ENCODE measurements at regions not wholly inside any gene's neighbourhood (a gene's known extent, or its start where the extent isn't known, plus 50 kb on each side); places are given as distances from the start of the nearest gene placed in this dataset.

GRCh38 chr14:92258934-92259333 lies 64.0 kb upstream of the SLC24A4 start:
- intact Hi-C loops (cut with DNase I), result no loop called here
- Histone ChIP-seq H3K4me3 (no peak overlapping the region), H3K27ac (no peak overlapping the region), H3K27me3 (no peaks in the 10 kb centered on the region), H3K4me1 (peaks cover 7% of the 10 kb centered on the region), H3K9me3 (no peaks in the 10 kb centered on the region), H3K36me3 (no peaks in the 10 kb centered on the region)
- DNase-seq (ENCODE audit: extremely low spot score in 2 of 2), result no peak
- TF ChIP-seq CTCF (IDR thresholded peaks at IDR 0.05), result no peak
- no peak for TF ChIP-seq POLR2AphosphoS5 (IDR thresholded peaks at IDR 0.05; ENCODE audit: insufficient read depth in 1 of 2, low read depth in 1 of 2)
- no peak for TF ChIP-seq POLR2A (IDR thresholded peaks at IDR 0.05)

GRCh38 chr14:92259613-92260357 lies 63.2 kb upstream of the SLC24A4 start:
- no peaks in the 10 kb centered on the region for H3K9me3 ChIP-seq
- H3K27me3 ChIP-seq, result no peaks in the 10 kb centered on the region
- intact Hi-C loops (cut with DNase I), result no loop called here
- no peak overlapping the region for H3K27ac ChIP-seq
- no peak for DNase-seq (ENCODE audit: extremely low spot score in 2 of 2)
- no peak overlapping the region for H3K4me3 ChIP-seq
- peaks cover 6% of the 10 kb centered on the region for H3K4me1 ChIP-seq
- no peaks in the 10 kb centered on the region for H3K36me3 ChIP-seq
- TF ChIP-seq POLR2AphosphoS5 (IDR thresholded peaks at IDR 0.05; ENCODE audit: insufficient read depth in 1 of 2, low read depth in 1 of 2) (no peak), CTCF (IDR thresholded peaks at IDR 0.05) (no peak), POLR2A (IDR thresholded peaks at IDR 0.05) (no peak)

GRCh38 chr14:92263681-92264080 lies 59.3 kb upstream of the SLC24A4 start:
- no peak overlapping the region for H3K4me3 ChIP-seq
- no peaks in the 10 kb centered on the region for H3K4me1 ChIP-seq
- H3K9me3 ChIP-seq, result no peaks in the 10 kb centered on the region
- H3K27me3 ChIP-seq, result no peaks in the 10 kb centered on the region
- no peaks in the 10 kb centered on the region for H3K36me3 ChIP-seq
- no peak overlapping the region for H3K27ac ChIP-seq
- DNase-seq (ENCODE audit: extremely low spot score in 2 of 2), result no peak
- TF ChIP-seq CTCF (IDR thresholded peaks at IDR 0.05) (no peak), POLR2AphosphoS5 (IDR thresholded peaks at IDR 0.05; ENCODE audit: insufficient read depth in 1 of 2, low read depth in 1 of 2) (no peak), POLR2A (IDR thresholded peaks at IDR 0.05) (no peak)
- intact Hi-C loops (cut with DNase I), result no loop called here

- H3K36me3 ChIP-seq, result no peaks in the 10 kb centered on the region
- DNase-seq (ENCODE audit: extremely low spot score in 2 of 2), result no peak
- H3K9me3 ChIP-seq, result no peaks in the 10 kb centered on the region
- H3K4me3 ChIP-seq, result no peak overlapping the region
- TF ChIP-seq POLR2AphosphoS5 (IDR thresholded peaks at IDR 0.05; ENCODE audit: insufficient read depth in 1 of 2, low read depth in 1 of 2) (no peak), CTCF (IDR thresholded peaks at IDR 0.05) (no peak), POLR2A (IDR thresholded peaks at IDR 0.05) (no peak)
- no peak overlapping the region for H3K27ac ChIP-seq
- intact Hi-C loops (cut with DNase I), result no loop called here
- H3K4me1 ChIP-seq, result no peaks in the 10 kb centered on the region
- H3K27me3 ChIP-seq, result no peaks in the 10 kb centered on the region
These were observed 58.8 kb upstream of the SLC24A4 start for GRCh38 chr14:92264195-92264594.

- Histone ChIP-seq H3K4me3 (no peak overlapping the region), H3K9me3 (no peaks in the 10 kb centered on the region), H3K27ac (no peak overlapping the region), H3K27me3 (no peaks in the 10 kb centered on the region), H3K36me3 (no peaks in the 10 kb centered on the region), H3K4me1 (no peaks in the 10 kb centered on the region)
- intact Hi-C loops (cut with DNase I), result no loop called here
- no peak for DNase-seq (ENCODE audit: extremely low spot score in 2 of 2)
- TF ChIP-seq POLR2AphosphoS5 (IDR thresholded peaks at IDR 0.05; ENCODE audit: insufficient read depth in 1 of 2, low read depth in 1 of 2) (no peak), POLR2A (IDR thresholded peaks at IDR 0.05) (no peak), CTCF (IDR thresholded peaks at IDR 0.05) (no peak)
These were observed 56.7 kb upstream of the SLC24A4 start for GRCh38 chr14:92266216-92266615.
